ENCODE measurements at regions not wholly inside any gene's neighbourhood (a gene's known extent, or its start where the extent isn't known, plus 50 kb on each side); places are given as distances from the start of the nearest gene placed in this dataset.
"Not testable (repeated sequence)": the region's sequence is repeated elsewhere in the genome, so short reads cannot be mapped to it uniquely, and the experiment has no call there.

DNA sequence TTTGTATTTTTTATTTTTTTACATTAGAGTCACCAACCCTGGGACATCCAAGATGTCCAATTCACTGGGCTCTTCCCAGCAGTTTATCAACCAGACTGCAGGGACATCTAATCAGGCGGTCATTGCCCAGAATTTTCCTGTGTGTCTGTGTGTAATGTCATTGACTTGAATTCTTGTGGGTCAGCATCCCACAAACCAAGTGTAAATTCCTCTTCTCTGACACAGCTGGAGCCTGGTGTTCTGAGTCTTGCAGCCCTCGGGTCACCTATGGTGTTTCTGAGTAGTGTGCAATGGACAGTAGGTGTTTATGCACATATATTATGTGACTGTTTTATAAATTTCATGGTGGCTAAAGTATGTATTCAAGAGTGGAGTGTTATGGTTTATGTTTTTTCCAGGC, 815.7 kb downstream of the SEMA5A start:
- no peak for DNase-seq

DNA sequence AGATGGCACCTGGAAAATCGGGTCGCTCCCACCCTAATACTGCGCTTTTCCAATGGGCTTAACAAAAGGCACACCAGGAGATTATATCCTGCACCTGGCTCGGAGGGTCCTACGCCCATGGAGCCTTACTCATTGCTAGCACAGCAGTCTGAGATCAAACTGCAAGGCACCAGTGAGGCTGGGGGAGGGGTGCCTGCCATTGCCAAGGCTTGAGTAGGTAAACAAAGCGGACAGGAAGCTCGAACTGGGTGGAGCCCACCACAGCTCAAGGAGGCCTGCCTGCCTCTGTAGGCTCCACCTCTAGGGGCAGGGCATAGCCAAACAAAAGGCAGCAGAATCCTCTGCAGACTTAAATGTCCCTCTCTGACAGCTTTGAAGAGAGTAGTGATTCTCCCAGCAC, 814.8 kb downstream of the SEMA5A start:
- DNase-seq, result not testable (repeated sequence)

DNA sequence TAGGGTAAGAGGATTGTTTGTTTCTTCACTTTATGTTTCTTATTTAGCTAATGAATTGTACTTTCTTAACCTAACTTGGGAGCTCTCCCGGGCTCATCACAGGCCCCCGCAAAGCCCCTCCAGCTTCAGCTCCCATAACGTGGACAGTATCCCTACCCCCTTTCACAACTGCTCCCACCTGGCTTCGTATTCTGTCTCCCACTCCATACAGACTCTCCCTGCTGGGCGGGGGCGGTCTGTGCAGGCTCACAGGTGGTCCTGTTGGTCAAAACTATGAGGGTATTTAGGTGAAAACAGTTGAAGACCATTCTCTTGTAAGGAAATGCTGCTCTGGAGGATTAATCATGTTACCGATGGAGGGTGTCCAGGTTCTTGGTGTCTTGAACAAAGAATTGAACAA, 805.3 kb downstream of the SEMA5A start:
- no peak for DNase-seq

DNA sequence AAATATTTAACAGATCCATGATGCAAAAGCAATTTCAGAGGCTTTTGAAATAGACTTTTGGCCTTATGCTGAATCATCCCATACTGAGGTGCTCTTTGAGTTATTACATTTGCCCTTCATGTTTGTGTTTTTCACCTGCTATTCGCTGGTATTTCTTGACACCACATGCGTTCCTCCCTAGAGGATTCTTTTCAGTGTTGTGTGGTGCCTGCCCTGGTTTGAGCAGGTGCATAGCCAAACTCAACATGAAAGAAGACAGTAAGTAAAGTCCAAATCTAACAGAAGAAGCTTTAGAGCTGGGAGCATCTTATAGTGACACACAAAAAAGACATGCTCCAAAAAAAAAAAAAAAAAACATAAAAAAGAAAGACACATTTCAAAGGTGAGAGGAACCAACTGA, 796.3 kb downstream of the SEMA5A start:
- DNase-seq, result no peak

DNA sequence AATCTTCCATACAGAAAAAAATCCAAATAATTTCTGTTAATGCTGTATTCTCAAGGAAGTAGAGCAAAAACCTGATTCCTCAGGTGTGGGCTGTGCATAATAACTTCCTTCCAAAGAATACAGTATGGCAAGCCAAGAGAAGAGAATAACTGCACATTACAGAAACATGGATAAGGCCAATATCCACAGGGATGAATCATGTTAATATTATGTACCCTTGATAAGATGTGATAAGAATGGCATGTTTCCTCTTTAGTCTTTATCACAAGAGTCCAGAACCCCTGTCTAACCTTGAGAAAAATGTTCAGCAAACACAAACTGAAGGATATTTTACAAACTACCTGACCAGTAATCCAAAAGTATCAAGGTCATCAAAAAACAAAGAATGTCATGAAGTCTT, 795.8 kb downstream of the SEMA5A start:
- DNase-seq, result no peak

DNA sequence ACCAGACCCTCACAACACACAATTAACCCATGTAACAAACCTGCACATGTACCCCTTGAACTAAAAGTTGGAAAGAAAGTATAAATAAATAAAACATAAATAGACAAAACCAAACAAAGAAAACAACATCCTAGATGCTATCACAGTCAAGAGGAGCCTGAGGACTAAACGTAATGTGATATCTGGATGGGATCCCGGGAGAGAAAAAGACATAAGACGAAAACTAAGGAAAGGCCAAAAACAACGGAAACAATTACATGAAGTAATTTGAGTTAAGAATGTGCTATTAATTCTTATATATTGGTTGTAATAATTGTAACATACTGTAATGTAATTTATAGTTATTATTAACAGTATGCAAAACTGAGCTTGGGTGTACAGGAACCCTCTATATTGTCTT, 793.9 kb downstream of the SEMA5A start:
- no peak for DNase-seq

DNA sequence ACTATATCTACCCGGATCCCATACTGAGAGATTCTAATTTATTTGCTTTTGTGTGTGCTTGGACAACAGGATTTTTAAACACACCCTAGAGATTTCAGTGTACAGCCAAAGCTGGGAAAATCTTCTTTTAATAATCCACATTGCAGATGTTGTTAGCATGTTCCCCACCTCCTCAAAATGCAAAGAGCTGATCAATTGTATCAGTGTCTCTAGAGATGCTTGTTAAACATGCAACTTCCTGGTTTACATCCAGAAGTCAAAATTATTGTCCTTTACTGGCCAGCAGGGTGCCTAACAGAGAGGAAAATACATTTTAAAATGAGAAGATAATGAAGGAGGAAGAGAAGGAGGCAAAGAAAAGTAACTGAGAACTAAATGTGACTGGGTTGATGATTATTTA, 793.3 kb downstream of the SEMA5A start:
- DNase-seq, result no peak

DNA sequence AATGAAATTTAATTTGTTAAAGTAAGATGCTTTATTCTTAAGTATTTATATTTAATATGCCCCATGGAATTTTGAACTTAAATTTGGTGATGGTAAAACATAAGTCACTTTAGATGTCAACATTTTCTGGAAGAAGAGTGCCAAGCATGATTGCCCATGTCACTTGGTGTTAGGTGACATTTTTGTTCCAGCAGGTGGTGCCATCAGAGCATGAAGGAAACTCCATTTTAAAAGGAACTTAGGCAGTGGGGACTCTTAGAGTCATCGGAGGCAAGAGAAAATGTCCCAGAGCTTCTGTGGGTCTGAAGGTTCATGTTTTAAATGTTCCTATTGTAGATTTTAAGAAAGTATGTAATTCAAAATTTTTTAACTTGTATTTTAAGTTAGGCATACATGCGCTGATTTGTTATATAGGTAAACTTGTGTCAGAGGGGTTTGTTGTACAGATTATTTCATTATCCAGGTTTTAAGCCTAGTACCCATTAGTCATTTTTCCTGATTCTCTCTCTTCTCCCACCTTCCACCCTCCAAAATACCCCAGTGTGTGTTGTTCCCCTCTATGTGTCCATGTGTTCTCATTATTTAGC, 789.3 kb downstream of the SEMA5A start:
- DNase-seq, result peak; percentile 13

DNA sequence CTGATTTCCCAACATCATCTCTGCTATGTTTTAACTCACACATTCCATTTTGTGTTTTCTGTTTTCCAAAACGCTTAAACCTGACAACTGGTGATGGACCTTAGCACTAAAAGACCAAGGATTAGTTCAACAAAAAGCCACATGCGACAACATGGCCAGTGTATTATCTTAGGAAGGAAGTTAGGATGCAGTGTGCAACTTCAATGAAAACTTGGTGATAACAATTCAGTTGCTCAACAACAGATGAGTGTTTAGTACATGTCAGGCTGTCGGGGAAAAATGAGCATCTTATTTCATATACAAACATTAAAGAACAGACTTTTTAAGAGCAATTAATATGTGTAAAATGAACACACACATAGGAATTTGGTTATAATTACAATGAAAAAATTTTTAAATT, 780.0 kb downstream of the SEMA5A start:
- no peak for DNase-seq

DNA sequence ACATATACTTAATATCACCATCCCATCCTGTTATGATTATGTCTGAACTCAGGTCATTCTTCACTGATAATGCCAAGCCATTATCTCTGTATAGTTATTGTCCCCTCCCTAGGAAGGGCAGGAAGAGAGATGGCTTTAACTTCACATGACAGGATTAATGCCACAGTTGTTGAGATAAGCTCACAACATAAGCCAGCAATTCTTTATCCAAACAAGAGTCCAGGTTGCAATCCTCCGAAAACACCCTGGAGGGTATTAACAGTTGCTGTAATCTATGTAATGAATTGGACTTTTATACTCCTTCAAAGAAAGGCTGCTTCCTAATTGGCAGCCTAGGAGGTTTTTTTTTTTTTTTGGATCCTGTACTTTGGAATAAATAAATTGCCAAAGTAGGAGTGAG, 779.4 kb downstream of the SEMA5A start:
- no peak for DNase-seq

DNA sequence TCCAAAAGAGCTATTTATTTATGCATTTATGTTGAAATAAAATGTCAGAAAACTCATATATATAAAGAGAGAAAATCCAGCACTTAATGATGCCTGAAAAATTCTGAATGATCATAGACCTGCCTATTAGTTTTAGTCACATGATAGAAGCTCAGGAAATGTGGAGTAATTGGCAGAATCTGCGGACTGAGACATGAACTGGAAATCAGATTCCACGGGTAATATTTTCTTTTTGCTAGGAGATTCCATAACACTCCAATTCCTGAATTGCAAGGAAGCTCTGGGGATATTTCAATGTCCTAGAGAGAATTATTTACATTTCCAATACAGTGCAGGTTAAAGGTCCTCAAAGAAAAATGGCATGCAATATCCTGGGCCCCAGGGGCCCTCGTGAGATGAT, 778.8 kb downstream of the SEMA5A start:
- no peak for DNase-seq

DNA sequence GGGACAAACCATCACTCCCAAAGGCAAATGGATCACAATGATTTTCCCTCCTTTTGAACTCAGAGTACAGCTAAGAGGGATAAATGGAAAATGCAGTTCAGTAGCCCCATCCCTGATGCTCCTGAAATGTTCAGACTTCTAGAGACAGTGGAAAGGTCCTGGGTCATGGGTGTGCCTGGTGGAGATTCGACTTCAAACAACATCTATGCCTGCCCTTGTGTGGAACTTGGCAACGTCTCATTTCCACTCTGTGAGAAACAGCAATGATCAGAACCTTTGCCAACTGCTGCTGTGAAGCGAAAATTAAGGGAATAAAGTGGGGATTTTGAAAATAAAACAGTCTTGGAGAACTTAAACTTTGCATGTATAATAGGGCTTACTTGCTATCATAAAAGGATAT, 778.1 kb downstream of the SEMA5A start:
- DNase-seq, result no peak

DNA sequence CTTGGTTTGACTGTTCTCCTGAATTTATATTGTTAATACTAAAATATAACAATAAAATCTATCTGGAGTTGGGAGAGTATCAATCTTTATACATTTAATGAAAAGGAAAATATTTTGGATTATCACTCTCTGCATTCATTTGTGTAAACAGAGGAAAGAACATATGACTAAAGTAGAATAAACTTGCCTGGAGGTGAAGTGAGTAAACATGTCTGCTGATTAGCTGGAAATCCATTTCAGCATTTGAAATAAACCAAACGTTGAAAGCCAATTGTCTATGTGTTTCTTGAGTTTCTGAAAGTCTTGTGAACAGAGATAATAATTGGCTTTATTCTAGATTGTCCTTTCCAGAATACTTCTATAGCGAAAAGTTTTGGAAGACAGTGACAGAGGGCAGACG, 776.2 kb downstream of the SEMA5A start:
- DNase-seq, result no peak

DNA sequence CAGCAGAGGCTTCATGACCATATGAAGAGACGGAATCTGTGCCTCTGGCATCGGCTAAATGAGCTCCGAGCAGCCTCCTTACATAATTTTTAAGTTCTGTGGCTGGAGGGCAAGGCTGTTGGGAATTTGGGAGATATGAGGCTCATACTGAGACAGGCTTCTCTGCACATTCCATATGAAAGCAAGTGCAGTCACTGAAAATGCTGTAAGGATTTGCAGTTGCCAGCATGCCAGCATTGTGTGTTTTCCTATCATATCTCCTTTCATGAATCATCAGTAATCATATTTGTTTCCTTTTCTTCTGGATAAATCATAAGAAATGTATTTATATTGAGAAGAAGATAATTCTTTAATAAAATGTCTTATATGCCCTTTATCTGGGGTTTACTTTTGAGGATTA, 775.4 kb downstream of the SEMA5A start:
- no peak for DNase-seq

DNA sequence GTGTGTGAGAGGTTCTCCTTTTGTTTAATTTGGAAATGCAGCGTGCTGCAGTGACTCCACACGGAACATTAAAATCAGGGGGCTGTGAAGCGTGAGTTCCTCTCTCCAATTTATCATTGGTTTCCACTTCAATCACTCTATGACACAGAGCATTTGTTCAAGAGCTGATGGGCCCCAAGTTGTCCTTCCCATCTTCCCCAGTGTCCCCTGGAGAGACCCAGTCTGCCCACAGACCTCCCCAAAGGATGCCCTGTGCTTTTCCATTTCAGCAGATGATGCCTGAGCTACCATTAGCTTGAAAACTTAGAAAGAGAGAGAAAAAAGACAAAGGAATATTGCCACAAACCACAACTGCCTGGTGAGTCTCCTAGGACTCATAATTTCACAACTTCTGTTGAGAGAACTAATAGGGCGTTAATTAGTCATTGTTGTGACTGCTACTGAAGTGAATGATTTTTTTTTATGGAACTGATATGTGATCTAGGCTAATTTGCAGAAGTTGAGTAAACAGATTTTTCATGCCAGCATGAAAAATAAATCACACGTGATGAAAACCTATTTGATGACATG, 772.7 kb downstream of the SEMA5A start:
- DNase-seq, result no peak

DNA sequence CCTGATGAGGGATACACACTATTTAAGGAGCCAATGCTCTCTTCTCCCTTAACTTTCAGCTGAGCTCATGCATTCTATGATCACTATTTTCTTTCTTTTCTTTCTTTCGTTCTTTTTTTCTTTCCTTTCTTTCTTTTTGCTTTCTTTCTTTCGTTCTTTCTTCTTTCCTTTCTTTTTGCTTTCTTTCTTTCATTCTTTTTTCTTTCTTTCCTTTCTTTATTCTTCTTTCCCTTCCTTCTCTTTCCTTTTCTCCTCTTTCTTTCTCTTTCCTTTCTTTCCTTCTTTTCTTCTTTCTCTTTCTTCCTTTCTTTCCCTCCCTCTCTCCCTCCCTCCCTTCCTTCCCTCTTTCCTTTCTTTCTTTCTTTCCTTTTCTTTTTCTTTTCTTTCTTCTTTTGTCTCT, 761.2 kb downstream of the SEMA5A start:
- DNase-seq, result no peak

DNA sequence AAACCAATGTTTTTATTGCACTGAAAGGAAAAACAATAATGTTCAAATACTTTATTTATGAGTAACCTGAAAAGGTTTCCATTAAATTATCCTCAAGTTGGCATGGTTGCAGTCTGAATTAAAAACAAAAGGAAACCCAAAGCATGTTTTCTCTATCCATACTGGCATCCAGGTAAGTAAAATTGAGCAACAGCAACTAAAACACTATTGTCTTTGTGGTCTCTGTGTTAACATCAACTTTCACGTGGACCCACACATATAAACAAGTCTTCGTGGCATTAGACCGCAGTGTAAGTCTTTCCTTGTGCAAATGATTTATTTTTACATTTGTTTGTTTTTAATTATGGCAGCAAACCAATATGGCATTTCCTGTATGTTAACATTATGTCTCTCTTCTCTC, 757.6 kb downstream of the SEMA5A start:
- DNase-seq, result no peak

DNA sequence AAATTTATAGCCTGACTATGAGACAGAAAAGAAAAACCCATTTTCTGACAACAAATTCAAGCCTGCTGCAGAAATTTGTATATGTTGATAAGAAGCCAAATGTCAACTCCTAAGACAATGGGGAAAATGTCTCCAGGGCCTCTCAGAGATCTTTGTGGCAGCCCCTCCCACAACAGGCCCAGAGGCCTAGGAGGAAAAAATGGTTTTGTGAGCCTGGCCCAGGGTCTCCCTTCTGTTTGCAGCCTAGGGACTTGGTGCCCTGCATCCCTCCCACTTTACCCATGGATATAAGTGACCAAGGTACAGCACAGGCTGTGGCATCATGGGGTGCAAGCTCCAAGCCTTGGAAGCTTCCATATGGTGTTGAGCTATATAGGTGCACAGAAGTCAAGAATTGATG, 740.2 kb downstream of the SEMA5A start:
- no peak for DNase-seq

DNA sequence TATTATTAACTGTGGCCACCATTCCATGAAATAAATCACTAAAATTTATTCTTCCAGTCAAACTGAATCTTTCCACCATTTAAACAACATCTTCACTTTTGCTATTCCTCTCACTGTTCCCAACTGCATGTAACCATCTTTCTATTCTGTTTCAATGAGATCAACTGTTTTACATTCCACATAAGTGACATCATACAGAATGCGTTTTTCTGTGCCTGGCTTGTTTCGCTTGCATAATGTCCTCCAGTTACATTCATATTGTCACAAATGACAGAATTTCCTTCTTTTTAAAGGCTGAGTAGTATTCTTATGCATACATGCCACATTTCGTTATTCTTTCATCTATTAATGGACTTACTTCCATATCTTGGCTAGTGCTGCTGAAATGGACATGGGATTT, 738.2 kb downstream of the SEMA5A start:
- DNase-seq, result no peak

DNA sequence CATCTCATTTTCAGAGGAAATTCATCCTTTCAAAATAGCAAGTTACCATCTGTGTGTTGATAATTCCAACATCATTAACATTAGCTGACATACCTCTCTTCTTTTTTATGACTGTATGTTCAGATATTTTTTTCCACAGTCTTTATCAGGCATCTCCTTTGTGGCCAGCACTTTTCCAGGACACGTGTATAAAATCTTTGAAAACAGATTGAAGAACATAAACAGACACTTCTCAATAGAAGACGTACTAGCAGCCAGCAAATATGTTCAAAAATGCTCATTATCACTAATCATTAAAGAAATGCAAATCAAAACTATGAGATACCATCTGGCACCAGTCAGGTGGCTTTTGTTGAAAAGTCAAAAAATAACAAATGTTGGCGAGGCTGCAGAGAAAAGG, 734.3 kb downstream of the SEMA5A start:
- no peak for DNase-seq

DNA sequence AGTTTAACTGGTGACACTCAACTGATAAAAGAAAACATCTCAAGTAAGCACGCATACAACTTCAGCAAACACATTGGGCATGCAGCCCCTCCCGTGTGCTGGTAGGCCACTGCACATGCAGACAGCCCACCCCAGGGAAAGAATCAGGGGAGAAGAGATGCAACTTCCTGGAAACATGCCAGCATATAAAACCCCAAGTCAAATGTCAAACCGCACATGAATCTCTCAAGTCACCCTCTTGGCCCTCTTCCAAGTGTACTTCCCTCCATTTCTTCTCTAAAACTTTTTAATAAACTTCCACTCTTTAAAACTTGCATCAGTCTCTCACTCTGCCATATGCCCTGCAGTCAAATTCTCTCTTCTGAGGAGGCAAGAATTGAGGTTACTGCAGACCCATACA, 732.7 kb downstream of the SEMA5A start:
- DNase-seq, result no peak

DNA sequence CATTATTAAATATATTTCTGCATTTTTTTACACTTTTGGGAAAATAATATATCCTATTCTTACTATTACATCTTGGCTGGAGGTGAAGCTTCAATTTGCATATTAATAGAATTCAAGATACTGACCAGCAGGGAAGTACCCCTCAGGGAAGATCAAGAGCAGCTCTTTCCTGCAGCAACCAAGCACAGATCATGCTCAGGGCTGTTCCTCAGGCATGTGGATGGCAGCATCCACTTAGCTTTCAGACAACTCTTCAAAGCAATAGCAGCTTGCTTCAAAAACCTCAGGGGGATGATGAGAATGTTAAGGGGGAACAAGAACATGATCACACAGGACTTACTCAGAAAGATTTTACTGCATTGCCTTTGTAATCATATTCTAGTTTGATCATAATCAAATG, 731.8 kb downstream of the SEMA5A start:
- DNase-seq, result no peak

DNA sequence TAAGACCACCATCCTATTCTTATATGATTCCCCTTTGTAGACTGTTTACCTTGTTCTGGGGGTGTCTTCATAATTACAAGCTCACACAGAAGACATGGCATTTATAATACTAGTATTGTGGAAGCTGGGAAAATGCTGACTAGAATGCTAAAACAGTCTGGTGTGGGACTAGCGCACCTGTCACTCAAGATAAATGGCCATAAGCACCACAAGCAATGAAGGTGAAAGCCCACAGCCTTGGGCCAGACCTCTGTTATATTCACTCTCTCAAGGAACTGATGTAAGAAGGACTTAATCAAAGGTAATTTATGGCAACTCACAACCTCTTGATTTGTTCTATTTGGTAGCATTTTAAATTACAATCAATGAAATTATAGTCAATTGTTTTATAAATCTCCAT, 721.5 kb downstream of the SEMA5A start:
- DNase-seq, result no peak

DNA sequence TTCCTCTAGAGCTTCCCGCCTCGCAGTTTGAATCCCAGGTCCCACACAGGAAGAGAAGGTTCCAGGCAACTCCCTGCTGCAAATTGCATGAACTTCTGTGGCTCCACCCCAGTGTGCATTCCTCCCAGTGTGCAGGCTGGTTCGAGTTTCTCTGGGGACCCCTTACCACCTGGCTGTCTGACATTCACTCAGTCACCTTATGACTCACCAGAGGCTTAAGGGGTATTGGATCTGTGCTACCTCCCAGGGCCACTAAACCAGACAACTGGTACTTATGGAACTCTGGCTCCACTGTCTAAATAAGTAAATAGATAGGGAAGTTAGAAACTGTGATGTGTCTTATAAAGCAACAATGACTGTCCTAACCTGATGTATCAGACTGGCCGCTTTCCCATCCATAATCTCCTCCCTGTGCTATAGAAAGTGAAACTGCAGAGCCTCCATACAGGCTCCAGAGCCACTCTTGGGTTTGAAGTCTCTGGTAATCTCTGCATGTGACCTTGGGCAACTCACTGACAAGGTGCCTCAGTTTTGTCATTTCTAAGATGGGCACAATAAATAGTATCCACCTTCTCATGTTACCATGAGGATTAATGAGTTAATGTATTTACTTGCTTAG, 720.6 kb downstream of the SEMA5A start:
- no peak for DNase-seq

DNA sequence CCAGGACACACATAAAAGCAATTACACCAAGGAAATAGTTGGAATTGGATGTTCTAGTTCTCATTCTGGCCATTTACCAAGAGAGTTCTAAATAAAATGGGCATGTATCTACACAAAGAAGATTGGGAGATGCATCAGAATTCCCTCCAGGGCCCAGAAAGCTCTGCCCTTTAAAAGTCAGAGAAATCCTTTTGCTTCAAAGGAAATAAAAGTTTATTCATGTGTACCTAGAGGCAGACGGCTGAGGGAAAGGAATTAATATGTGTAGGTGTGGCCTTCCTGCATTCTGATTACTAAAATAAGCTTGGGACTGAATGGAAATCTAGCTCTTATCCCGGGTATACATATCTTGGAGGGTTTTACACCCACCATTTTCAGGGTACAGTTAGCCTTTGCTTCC, 719.4 kb downstream of the SEMA5A start:
- no peak for DNase-seq

All from NCI-H510A (cell line).